ENCODE measurements at regions not wholly inside any gene's neighbourhood (a gene's known extent, or its start where the extent isn't known, plus 50 kb on each side); places are given as distances from the start of the nearest gene placed in this dataset.

DNA sequence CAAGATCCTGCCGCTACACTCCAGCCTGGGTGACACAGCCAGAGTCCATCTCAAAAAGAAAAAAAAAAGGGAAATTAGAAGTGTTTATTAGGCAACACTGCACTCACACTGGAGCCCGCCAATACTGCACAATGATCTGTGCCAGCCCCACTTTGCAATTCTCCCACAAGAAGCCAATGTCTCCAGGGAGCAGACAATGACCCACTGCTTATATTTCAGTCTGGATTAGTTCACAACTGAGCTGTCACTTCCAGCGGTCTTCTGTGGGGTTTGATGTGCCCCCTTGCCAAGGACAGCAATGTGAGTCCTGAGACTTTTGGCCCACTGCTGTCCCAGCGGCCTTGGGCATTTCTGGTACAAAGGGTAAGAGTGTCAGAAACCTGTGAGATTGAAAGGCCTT lies 85.6 kb upstream of the PPM1B start:
- TF ChIP-seq, protein P1, sequence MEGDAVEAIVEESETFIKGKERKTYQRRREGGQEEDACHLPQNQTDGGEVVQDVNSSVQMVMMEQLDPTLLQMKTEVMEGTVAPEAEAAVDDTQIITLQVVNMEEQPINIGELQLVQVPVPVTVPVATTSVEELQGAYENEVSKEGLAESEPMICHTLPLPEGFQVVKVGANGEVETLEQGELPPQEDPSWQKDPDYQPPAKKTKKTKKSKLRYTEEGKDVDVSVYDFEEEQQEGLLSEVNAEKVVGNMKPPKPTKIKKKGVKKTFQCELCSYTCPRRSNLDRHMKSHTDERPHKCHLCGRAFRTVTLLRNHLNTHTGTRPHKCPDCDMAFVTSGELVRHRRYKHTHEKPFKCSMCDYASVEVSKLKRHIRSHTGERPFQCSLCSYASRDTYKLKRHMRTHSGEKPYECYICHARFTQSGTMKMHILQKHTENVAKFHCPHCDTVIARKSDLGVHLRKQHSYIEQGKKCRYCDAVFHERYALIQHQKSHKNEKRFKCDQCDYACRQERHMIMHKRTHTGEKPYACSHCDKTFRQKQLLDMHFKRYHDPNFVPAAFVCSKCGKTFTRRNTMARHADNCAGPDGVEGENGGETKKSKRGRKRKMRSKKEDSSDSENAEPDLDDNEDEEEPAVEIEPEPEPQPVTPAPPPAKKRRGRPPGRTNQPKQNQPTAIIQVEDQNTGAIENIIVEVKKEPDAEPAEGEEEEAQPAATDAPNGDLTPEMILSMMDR (IDR thresholded peaks at IDR 0.05) = no peak
- no peak for TF ChIP-seq POLR2AphosphoS5 (IDR thresholded peaks at IDR 0.05)

Data from suprapubic skin (tissue), 3 donors.